SK-N-SH (cell line): ENCODE measurements at regions not wholly inside any gene's neighbourhood (a gene's known extent, or its start where the extent isn't known, plus 50 kb on each side); places are given as distances from the start of the nearest gene placed in this dataset.

Experiments used
- CTCF ChIA-PET: fragments of 300-600, 350-600 bp; formaldehyde crosslinking; extraction: SDS; loops from one replicate; lab custom pipeline; 2021; lab: Yijun Ruan, JAX
- POLR2A ChIA-PET: fragments of 350-600 bp; sonication (Branson Sonifier 250); formaldehyde crosslinking; extraction: SDS; loops from one replicate; lab custom pipeline; 2020; ENCODE audit warnings: antibody characterized with exemption, inconsistent platforms; lab: Yijun Ruan, JAX
- DNase-seq: peaks from one replicate; pipeline ENCODE4 v3.0.0; 2012
- H2AFZ ChIP-seq: fragments of 200-600 bp; sonication (generic); 2 replicates; pipeline ENCODE4 v1.8.1; 2016; ENCODE audit warnings: antibody characterized with exemption, mild to moderate bottlenecking, low read depth
- H3F3A ChIP-seq: fragments of 200-600 bp; sonication (generic); replicated peaks from 2 replicates; pipeline ENCODE3; 2016; ENCODE audit warnings: antibody characterized with exemption, mild to moderate bottlenecking; ENCODE audit not compliant: insufficient read depth
- H3K27ac ChIP-seq, 2 experiments: fragments of 200-500 bp in 1 of 2; fragments of 200-600 bp in 1 of 2; sonication (Bioruptor generic) in 1 of 2; sonication (generic), shearing (Covaris generic) in 1 of 2; 2 replicates each; pipeline versions ENCODE4 v1.5.1 to v1.6.1; 2014 to 2016; ENCODE audit warnings: low read depth in 2 of 2, inconsistent platforms in 1 of 2, low read length in 1 of 2, mild to moderate bottlenecking in 1 of 2, mixed read lengths in 1 of 2
- H3K27me3 ChIP-seq: fragments of 200-600 bp; sonication (generic), shearing (Covaris generic); 2 replicates; pipeline ENCODE4 v1.6.1; 2016; ENCODE audit warnings: mixed run types; ENCODE audit not compliant: insufficient read depth
- H3K36me3 ChIP-seq, 2 experiments: fragments of 200-500 bp in 1 of 2; fragments of 200-600 bp in 1 of 2; sonication (Bioruptor generic) in 1 of 2; sonication (generic) in 1 of 2; replicated peaks in 1 of 2; 2 replicates each; pipeline versions ENCODE3 to v1.5.1; 2014 to 2016; ENCODE audit warnings: low read length in 1 of 2, mild to moderate bottlenecking in 1 of 2; ENCODE audit not compliant: insufficient read depth in 2 of 2, control insufficient read depth in 1 of 2
- H3K4me1 ChIP-seq, 2 experiments: fragments of 200-500 bp in 1 of 2; fragments of 200-600 bp in 1 of 2; sonication (Bioruptor generic) in 1 of 2; sonication (generic), shearing (Covaris generic) in 1 of 2; 2 replicates each; pipeline versions ENCODE4 v1.5.1 to v1.6.1; 2014 to 2016; ENCODE audit warnings: low read depth in 1 of 2, low read length in 1 of 2, mixed run types in 1 of 2; ENCODE audit not compliant: insufficient read depth in 2 of 2, control insufficient read depth in 1 of 2
- H3K4me2 ChIP-seq: fragments of 200-600 bp; sonication (generic), shearing (Covaris generic); 2 replicates; pipeline ENCODE4 v1.6.1; 2017; ENCODE audit warnings: mixed run types
- H3K4me3 ChIP-seq, 2 experiments: fragments of 200-500 bp in 1 of 2; fragments of 200-600 bp in 1 of 2; sonication (Bioruptor generic) in 1 of 2; sonication (generic), shearing (Covaris generic) in 1 of 2; 2 replicates each; pipeline versions ENCODE4 v1.5.1 to v1.8.1; 2014 to 2016; ENCODE audit warnings: low read depth in 2 of 2, inconsistent platforms in 1 of 2, low read length in 1 of 2, mild to moderate bottlenecking in 1 of 2, mixed read lengths in 1 of 2, moderate library complexity in 1 of 2
- H3K79me2 ChIP-seq: fragments of 200-600 bp; sonication (generic); 2 replicates; pipeline ENCODE4 v1.8.1; 2017; ENCODE audit warnings: mild to moderate bottlenecking; ENCODE audit not compliant: insufficient read depth
- H3K9ac ChIP-seq: fragments of 200-600 bp; sonication (generic); 2 replicates; pipeline ENCODE4 v1.6.1; 2017; ENCODE audit warnings: mixed run types
- H3K9me2 ChIP-seq: fragments of 200-600 bp; sonication (generic); 2 replicates; pipeline ENCODE4 v1.6.1; 2017; ENCODE audit warnings: mixed run types
- H3K9me3 ChIP-seq: fragments of 200-600 bp; sonication (generic); 2 replicates; pipeline ENCODE4 v1.6.1; 2017; ENCODE audit warnings: mixed run types, mild to moderate bottlenecking, moderate library complexity
- H4K20me1 ChIP-seq: fragments of 200-600 bp; sonication (generic); 2 replicates; pipeline ENCODE4 v1.6.1; 2017; ENCODE audit warnings: mild to moderate bottlenecking, mixed run types; ENCODE audit not compliant: insufficient read depth
- EP300 ChIP-seq, 2 experiments: IDR thresholded peaks; 2 replicates each; pipeline versions ENCODE4 v1.4.0 to v1.6.1; 2012; ENCODE audit warnings: borderline replicate concordance in 1 of 2, low read depth in 1 of 2, low read length in 1 of 2
- FOXJ3 ChIP-seq: sonication (generic); formaldehyde crosslinking; IDR thresholded peaks from 2 replicates; pipeline ENCODE4 v1.5.1; 2020; ENCODE audit warnings: mild to moderate bottlenecking, missing genetic modification reagents
- POLR2AphosphoS5 ChIP-seq: IDR thresholded peaks from 2 replicates; pipeline ENCODE4 v1.6.1; 2012; ENCODE audit warnings: low read depth, low read length
- RAD21 ChIP-seq: IDR thresholded peaks from 2 replicates; pipeline ENCODE4 v1.6.1; 2012; ENCODE audit warnings: mild to moderate bottlenecking, low read length
- SIN3A ChIP-seq: IDR thresholded peaks from 2 replicates; pipeline ENCODE4 v1.6.1; 2012; ENCODE audit warnings: low read depth, mild to moderate bottlenecking, low read length, moderate library complexity, borderline replicate concordance
- SMC3 ChIP-seq: IDR thresholded peaks from 2 replicates; pipeline ENCODE4 v1.6.1; 2012; ENCODE audit warnings: low read depth, low read length, improper control_type of control experiment
- TCF12 ChIP-seq: IDR thresholded peaks from 2 replicates; pipeline ENCODE4 v1.4.0; 2012
- WGBS: methylation state at CpG from one replicate; pipeline ENCODE4 v1.1.6; 2017; ENCODE audit warnings: low lambda C conversion rate; 5-methylcytosine and 5-hydroxymethylcytosine counted together
- TF ChIP-seq, protein P1 (sequence below): IDR thresholded peaks from 2 replicates; pipeline ENCODE4 v1.6.1; 2012; ENCODE audit warnings: mild to moderate bottlenecking, low read depth, low read length, moderate library complexity
- TF ChIP-seq, protein P2 (sequence below): fragments of 150-350 bp; IDR thresholded peaks from 2 replicates; pipeline ENCODE4 v1.6.1; 2017; ENCODE audit warnings: antibody characterized with exemption, low read length, low read depth, borderline replicate concordance

DNA sequence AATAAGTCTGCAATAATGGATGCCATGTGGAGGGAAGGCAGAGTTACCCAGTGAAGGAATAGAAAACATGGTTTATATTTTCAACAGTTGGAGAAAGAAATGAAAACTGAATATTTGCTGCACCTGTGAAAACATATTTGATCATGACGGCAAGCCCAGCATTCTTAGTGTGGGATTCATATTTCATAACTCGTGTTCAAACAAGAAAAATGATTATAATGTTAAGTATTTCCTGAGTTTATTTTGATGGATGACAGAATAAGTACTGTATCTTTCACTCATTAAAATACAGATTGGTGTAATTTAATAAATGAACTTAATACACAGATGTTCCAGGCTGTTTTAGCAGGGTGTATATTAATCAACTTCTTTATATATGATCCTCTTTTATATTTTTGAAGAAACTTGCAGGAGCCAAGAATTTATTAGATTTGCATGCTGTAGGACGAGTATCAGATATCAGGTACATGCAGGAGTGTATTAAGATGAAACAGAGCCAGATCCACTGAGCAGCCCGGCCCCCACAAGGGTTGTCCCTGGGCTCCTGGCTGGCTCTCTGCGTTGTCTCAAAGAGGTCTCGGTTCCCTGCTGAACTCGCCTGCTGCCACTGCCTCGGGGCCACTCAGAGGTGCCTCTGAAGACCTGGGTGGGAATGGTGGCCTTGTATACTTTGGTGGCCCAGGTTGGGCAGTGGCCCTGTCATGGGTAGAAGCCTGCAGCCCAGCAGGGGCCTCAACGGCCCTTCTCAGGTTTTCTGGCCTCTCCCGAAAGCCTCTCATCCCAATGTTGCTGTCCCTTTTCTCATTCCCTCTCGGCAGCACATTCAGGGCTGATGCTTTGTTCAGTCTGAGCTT is 95.0 kb upstream of the LDAH start (continued):
- TF ChIP-seq, protein P1, sequence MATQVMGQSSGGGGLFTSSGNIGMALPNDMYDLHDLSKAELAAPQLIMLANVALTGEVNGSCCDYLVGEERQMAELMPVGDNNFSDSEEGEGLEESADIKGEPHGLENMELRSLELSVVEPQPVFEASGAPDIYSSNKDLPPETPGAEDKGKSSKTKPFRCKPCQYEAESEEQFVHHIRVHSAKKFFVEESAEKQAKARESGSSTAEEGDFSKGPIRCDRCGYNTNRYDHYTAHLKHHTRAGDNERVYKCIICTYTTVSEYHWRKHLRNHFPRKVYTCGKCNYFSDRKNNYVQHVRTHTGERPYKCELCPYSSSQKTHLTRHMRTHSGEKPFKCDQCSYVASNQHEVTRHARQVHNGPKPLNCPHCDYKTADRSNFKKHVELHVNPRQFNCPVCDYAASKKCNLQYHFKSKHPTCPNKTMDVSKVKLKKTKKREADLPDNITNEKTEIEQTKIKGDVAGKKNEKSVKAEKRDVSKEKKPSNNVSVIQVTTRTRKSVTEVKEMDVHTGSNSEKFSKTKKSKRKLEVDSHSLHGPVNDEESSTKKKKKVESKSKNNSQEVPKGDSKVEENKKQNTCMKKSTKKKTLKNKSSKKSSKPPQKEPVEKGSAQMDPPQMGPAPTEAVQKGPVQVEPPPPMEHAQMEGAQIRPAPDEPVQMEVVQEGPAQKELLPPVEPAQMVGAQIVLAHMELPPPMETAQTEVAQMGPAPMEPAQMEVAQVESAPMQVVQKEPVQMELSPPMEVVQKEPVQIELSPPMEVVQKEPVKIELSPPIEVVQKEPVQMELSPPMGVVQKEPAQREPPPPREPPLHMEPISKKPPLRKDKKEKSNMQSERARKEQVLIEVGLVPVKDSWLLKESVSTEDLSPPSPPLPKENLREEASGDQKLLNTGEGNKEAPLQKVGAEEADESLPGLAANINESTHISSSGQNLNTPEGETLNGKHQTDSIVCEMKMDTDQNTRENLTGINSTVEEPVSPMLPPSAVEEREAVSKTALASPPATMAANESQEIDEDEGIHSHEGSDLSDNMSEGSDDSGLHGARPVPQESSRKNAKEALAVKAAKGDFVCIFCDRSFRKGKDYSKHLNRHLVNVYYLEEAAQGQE: no peak

DNA sequence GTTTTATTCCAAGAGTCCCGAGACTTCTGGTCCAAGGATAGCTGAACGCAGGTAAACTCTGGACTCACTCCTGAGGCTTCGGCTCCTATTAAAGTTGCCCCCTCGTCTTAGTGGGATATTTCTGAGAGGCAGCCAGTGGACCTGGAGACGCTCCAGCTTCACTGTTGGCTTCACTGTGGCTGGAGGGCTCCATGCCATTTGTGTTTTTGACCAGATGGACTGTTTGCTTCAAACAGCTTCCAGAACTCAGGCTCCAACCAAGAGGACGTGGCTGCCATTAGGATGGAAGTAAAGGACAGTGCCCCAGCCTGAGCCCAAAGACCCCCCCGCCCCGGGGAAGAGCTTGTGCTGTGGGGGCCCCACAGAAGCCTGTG is 94.4 kb upstream of the LDAH start:
- H4K20me1 ChIP-seq: no peaks in the 10 kb centered on the region
- H3K9ac ChIP-seq: peak overlapping the region; percentile 13; the same call in 1 of the 2 replicates
- DNase-seq: no peak
- H3K4me3 ChIP-seq: no peak overlapping the region
- H3K9me3 ChIP-seq: no peaks in the 10 kb centered on the region
- peaks cover 10% of the 10 kb centered on the region for H3F3A ChIP-seq
- POLR2A ChIA-PET: interaction anchor here (0.9 kb wide), 1 partner anchor 17 kb away, joined by 3 read pairs; no protein-coding TSS in a partner anchor
- 41% methylated on average over 8 of the region's 8 CpGs for WGBS
- no peaks in the 10 kb centered on the region for H3K9me2 ChIP-seq
- H3K27ac ChIP-seq: peak overlapping the region; percentile 45 to 47; a peak in 2 of 4 replicates
- CTCF ChIA-PET: interaction anchor here (0.6 to 4.7 kb wide), 15 partner anchors 9 to 256 kb away, joined by 3 to 43 read pairs (median 5); no protein-coding TSS in a partner anchor
- TF ChIP-seq TCF12 (0 out of 2 replicates have a peak, but pooled peaks have one; percentile 0), SIN3A (no peak)
- TF ChIP-seq, all 33 proteins: peak for 1
- 0 out of 2 replicates have a peak overlapping the region, but pooled peaks have one; percentile 21 for H2AFZ ChIP-seq
- no peaks in the 10 kb centered on the region for H3K36me3 ChIP-seq
- no peaks in the 10 kb centered on the region for H3K79me2 ChIP-seq
- no peaks in the 10 kb centered on the region; the same call in 1 of the 2 replicates for H3K27me3 ChIP-seq
- peaks cover 13 to 20% of the 10 kb centered on the region in 2 experiments; a peak in 3 of 4 replicates for H3K4me1 ChIP-seq
- H3K4me2 ChIP-seq: peak overlapping the region; percentile 30

DNA sequence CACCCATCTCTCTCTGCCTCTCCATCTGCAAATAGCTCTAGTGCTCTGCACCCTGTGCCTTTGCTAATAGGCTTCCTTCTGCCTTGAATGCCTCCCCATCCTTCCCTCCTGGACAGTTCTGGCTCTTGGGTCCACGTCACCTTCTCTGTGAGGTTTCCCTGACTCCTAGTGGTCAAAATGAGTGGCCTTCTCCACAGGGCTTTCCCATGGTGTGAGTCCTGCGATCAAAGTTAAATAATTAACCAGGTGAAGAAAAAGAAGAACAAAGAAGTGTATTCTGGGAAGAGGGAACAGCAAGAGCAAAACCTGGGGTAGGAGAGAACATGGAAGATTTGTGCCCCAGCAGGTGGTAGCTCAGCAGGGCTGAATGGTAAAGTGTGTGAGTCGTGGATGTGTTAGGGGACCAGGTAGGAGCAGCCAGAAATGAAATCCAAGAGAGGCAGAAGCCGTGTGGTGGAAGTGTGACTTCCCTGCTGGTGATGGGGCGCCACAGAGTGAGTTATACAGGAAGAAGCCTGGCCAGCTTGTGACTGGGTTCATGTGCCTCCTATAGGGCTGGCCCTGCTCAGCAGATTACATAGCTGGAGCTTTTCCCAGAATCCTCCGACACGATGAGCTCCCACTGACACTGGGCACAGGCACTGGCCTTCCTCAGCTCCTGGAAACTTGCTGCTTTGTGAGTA is 93.8 kb upstream of the LDAH start:
- Histone ChIP-seq H2AFZ (no peak overlapping the region), H3K27ac (peak overlapping the region in 1 of 2 experiments; percentile 47; a peak in 2 of 4 replicates), H3K9me2 (no peaks in the 10 kb centered on the region), H3K4me3 (no peak overlapping the region), H3K36me3 (no peaks in the 10 kb centered on the region), H3K9me3 (no peaks in the 10 kb centered on the region), H4K20me1 (no peaks in the 10 kb centered on the region), H3K79me2 (no peaks in the 10 kb centered on the region), H3K4me2 (peak overlapping the region; percentile 30), H3F3A (peaks cover 10% of the 10 kb centered on the region), H3K4me1 (peaks cover 13 to 20% of the 10 kb centered on the region in 2 experiments; a peak in 3 of 4 replicates), H3K27me3 (no peaks in the 10 kb centered on the region; the same call in 1 of the 2 replicates), H3K9ac (no peak overlapping the region)
- CTCF ChIA-PET: interaction anchor here (0.6 to 4.7 kb wide), 20 partner anchors 9 to 864 kb away, joined by 3 to 43 read pairs (median 4); no protein-coding TSS in a partner anchor
- peak; percentile 50 for DNase-seq
- 37% methylated on average over 5 of the region's 7 CpGs for WGBS
- POLR2A ChIA-PET: interaction anchor here (0.9 kb wide), 1 partner anchor 16 kb away, joined by 3 read pairs; no protein-coding TSS in a partner anchor
- TF ChIP-seq EP300 (IDR thresholded peaks at IDR 0.05; ENCODE audit: borderline replicate concordance in 1 of 2, low read depth in 1 of 2, low read length in 1 of 2) (no peak), SMC3 (peak; percentile 48), RAD21 (peak; percentile 74), POLR2AphosphoS5 (no peak), TCF12 (0 out of 2 replicates have a peak, but pooled peaks have one; percentile 6), FOXJ3 (CRISPR knock-in tag) (no peak)
- TF ChIP-seq, protein P1: 0 out of 2 replicates have a peak, but pooled peaks have one; percentile 10
- TF ChIP-seq, protein P2, sequence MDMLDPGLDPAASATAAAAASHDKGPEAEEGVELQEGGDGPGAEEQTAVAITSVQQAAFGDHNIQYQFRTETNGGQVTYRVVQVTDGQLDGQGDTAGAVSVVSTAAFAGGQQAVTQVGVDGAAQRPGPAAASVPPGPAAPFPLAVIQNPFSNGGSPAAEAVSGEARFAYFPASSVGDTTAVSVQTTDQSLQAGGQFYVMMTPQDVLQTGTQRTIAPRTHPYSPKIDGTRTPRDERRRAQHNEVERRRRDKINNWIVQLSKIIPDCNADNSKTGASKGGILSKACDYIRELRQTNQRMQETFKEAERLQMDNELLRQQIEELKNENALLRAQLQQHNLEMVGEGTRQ: no peak
